ENCODE measurements at regions not wholly inside any gene's neighbourhood (a gene's known extent, or its start where the extent isn't known, plus 50 kb on each side); places are given as distances from the start of the nearest gene placed in this dataset.

DNA sequence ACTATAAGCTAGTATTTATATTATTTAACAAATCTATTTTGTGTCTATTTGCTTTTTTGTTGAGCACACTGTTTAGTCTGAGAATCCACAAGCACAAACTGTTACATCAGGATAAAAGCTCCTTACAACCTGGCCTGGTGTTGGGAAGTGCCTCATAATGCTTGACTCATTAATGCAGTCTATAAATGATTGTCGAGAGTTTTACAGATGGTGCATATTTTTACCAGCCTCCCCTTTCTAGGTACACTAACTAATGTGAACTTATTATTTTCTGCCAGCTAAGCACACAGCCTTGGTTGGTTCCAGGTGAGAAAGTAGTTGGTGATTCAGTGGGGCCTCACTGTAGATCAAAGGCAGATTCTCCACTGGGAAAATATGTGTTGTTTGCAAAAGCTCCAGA lies 151.0 kb upstream of the ADAMTS16 start:
- Histone ChIP-seq H3K4me2 (ENCODE audit: insufficient read depth, insufficient read length, low read length) (no peak overlapping the region), H3T11ph (ENCODE audit: low read length) (no peak overlapping the region), H3K27me3 (ENCODE audit: insufficient read depth, low read length) (no peaks in the 10 kb centered on the region), H3K79me2 (ENCODE audit: insufficient read depth, low read length) (no peaks in the 10 kb centered on the region), H3K27ac (ENCODE audit: insufficient read length, low read depth, low read length) (no peak overlapping the region), H3K9ac (ENCODE audit: extremely low read depth, insufficient read length, low read length) (no peak overlapping the region), H2BK12ac (ENCODE audit: insufficient read length, low read depth, low read length) (no peak overlapping the region), H4K5ac (ENCODE audit: insufficient read length, low read depth, low read length) (no peak overlapping the region), H2AK5ac (ENCODE audit: insufficient read length, low read length) (no peak overlapping the region), H3K23me2 (ENCODE audit: insufficient read length, low read depth, low read length, poor library complexity, severe bottlenecking) (no peaks in the 10 kb centered on the region), H3K23ac (ENCODE audit: insufficient read length, low read depth, low read length) (no peak overlapping the region), H3K79me1 (ENCODE audit: insufficient read depth, low read depth, low read length, poor library complexity, severe bottlenecking) (no peaks in the 10 kb centered on the region), H2BK15ac (ENCODE audit: low read depth, low read length) (no peak overlapping the region), H3K56ac (ENCODE audit: insufficient read length, low read depth, low read length) (no peak overlapping the region), H4K91ac (ENCODE audit: insufficient read length, low read depth, low read length) (no peak overlapping the region), H4K8ac (replicated peaks; ENCODE audit: insufficient read length, low read depth, low read length) (no peak overlapping the region), H2BK20ac (ENCODE audit: low read depth, low read length, poor library complexity, severe bottlenecking) (no peak overlapping the region), H4K20me1 (ENCODE audit: control insufficient read depth, insufficient read depth, insufficient read length) (no peaks in the 10 kb centered on the region), H3K9me3 (ENCODE audit: control insufficient read depth, low read depth, low read length) (no peaks in the 10 kb centered on the region), H2BK120ac (ENCODE audit: low read depth, low read length, poor library complexity, severe bottlenecking) (no peak overlapping the region), H2BK5ac (ENCODE audit: insufficient read length, low read length) (no peak overlapping the region), H3K14ac (ENCODE audit: insufficient read depth, low read length) (no peak overlapping the region), H3K18ac (ENCODE audit: insufficient read length, low read depth, low read length) (no peak overlapping the region), H2AFZ (ENCODE audit: low read length) (no peak overlapping the region), H3K4me1 (ENCODE audit: insufficient read depth, low read length) (no peaks in the 10 kb centered on the region), H3K4ac (ENCODE audit: low read depth, low read length) (no peak overlapping the region)
- Mint-ChIP-seq H3K4me1 (no peaks in the 10 kb centered on the region), H3K4me3 (no peak overlapping the region), H3K27me3 (ENCODE audit: low read depth) (no peaks in the 10 kb centered on the region; the same call in 1 of the 2 replicates), H3K27ac (no peak overlapping the region), H3K36me3 (ENCODE audit: insufficient read depth in 1 of 3, low read depth in 3 of 3) (no peaks in the 10 kb centered on the region), H3K9me3 (no peaks in the 10 kb centered on the region)
- TF ChIP-seq CTCF (conservative IDR thresholded peaks at IDR 0.05) = no peak
- no peak for DNase-seq
- no CpG with 5 or more reads among the region's 1 CpG for WGBS (ENCODE audit: extremely low coverage, insufficient read length, low lambda C conversion rate)

Data from H9 (cell line).